ENCODE measurements at regions not wholly inside any gene's neighbourhood (a gene's known extent, or its start where the extent isn't known, plus 50 kb on each side); places are given as distances from the start of the nearest gene placed in this dataset.
"Not testable (repeated sequence)": the region's sequence is repeated elsewhere in the genome, so short reads cannot be mapped to it uniquely, and the experiment has no call there.

DNA sequence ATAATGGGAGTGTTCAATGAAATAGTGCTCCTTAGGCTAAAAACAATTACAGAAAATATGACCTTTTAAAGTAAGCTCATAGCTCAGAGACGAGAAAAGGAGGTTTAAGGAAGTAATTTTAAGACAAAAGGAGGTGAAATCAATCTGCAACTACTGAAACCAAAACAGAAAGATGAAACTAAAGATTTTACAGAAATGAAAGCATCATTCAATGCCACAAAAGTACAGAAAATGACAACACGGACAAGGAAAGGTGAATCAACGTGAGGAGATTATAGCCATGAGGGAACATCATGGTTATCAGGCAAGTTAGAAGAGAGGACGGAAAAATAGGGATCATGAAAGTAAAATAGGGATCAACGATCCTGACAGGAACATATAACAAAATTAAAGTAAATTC lies 745.2 kb downstream of the PCDH17 start:
- intact Hi-C loops (cut with DNase I), result no loop called here
- ATAC-seq, result no peak
- Histone ChIP-seq H3K4me1 (no peaks in the 10 kb centered on the region), H3K36me3 (replicated peaks in 1 of 2; ENCODE audit: insufficient read depth in 1 of 2, low read depth in 2 of 2) (no peaks in the 10 kb centered on the region), H3K27ac (no peak overlapping the region), H3K27me3 (no peaks in the 10 kb centered on the region), H3K4me3 (no peak overlapping the region), H3K9me3 (no peaks in the 10 kb centered on the region)
- WGBS, 2 donors, result 66 to 76% methylated on average over 5 of the region's 5 CpGs
- TF ChIP-seq, protein P1, sequence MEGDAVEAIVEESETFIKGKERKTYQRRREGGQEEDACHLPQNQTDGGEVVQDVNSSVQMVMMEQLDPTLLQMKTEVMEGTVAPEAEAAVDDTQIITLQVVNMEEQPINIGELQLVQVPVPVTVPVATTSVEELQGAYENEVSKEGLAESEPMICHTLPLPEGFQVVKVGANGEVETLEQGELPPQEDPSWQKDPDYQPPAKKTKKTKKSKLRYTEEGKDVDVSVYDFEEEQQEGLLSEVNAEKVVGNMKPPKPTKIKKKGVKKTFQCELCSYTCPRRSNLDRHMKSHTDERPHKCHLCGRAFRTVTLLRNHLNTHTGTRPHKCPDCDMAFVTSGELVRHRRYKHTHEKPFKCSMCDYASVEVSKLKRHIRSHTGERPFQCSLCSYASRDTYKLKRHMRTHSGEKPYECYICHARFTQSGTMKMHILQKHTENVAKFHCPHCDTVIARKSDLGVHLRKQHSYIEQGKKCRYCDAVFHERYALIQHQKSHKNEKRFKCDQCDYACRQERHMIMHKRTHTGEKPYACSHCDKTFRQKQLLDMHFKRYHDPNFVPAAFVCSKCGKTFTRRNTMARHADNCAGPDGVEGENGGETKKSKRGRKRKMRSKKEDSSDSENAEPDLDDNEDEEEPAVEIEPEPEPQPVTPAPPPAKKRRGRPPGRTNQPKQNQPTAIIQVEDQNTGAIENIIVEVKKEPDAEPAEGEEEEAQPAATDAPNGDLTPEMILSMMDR (IDR thresholded peaks at IDR 0.05), result no peak
- TF ChIP-seq POLR2A (IDR thresholded peaks at IDR 0.05), result no peak
- DNase-seq, result no peak

DNA sequence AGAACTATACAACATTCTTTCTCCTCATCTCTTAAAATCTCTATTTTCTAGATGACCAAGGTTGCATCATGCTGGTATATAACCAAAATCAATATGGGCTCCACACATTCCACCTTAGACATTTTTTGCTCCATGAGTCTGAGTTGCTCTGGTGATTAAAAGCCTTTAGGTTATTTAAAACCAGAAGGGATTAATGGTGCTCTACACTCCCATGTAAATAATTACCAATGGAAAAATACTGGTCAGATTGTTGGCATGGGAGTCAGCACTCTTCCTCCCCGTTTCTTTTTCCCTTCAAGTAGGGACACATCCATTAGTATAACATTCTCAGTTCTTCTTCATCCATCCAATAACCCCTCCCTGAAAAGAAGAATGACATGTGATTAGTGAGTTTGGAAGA lies 747.7 kb downstream of the PCDH17 start:
- no peak overlapping the region for H3K27ac ChIP-seq
- ATAC-seq, result no peak
- H3K4me1 ChIP-seq, result no peaks in the 10 kb centered on the region
- no peaks in the 10 kb centered on the region for H3K9me3 ChIP-seq
- H3K4me3 ChIP-seq, result no peak overlapping the region
- no peak for TF ChIP-seq POLR2A (IDR thresholded peaks at IDR 0.05)
- TF ChIP-seq, protein P1 (IDR thresholded peaks at IDR 0.05), result no peak
- no peaks in the 10 kb centered on the region for H3K27me3 ChIP-seq
- intact Hi-C loops (cut with DNase I), result no loop called here
- 30 to 44% methylated on average over 1 of the region's 1 CpG for WGBS, 2 donors
- no peak for DNase-seq
- no peaks in the 10 kb centered on the region for H3K36me3 ChIP-seq (replicated peaks in 1 of 2; ENCODE audit: insufficient read depth in 1 of 2, low read depth in 2 of 2)

DNA sequence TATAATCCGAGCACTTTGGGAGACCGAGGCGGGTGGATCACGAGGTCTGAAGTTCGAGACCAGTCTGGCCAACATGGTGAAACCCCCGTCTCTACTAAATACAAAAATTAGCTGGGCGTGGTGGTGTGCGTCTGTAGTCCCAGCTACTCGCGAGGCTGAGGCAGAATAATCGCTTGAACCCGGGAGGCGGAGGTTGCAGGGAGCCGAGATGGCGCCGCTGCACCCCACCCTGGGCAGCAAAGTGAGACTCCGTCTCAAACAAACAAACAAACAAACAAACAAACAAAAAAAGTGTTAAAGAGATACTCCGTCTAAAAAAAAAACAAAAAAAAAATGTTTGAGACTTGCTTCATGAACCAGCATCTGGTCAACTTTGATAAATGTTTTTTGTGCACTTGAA lies 753.8 kb downstream of the PCDH17 start:
- H3K4me3 ChIP-seq; H3K36me3 ChIP-seq (replicated peaks in 1 of 2; ENCODE audit: insufficient read depth in 1 of 2, low read depth in 2 of 2); H3K27me3 ChIP-seq; H3K4me1 ChIP-seq; H3K9me3 ChIP-seq; intact Hi-C loops (cut with DNase I); H3K27ac ChIP-seq; DNase-seq; ATAC-seq: not testable (repeated sequence)
- WGBS, 2 donors, result 90 to 92% methylated on average over 18 of the region's 18 CpGs

DNA sequence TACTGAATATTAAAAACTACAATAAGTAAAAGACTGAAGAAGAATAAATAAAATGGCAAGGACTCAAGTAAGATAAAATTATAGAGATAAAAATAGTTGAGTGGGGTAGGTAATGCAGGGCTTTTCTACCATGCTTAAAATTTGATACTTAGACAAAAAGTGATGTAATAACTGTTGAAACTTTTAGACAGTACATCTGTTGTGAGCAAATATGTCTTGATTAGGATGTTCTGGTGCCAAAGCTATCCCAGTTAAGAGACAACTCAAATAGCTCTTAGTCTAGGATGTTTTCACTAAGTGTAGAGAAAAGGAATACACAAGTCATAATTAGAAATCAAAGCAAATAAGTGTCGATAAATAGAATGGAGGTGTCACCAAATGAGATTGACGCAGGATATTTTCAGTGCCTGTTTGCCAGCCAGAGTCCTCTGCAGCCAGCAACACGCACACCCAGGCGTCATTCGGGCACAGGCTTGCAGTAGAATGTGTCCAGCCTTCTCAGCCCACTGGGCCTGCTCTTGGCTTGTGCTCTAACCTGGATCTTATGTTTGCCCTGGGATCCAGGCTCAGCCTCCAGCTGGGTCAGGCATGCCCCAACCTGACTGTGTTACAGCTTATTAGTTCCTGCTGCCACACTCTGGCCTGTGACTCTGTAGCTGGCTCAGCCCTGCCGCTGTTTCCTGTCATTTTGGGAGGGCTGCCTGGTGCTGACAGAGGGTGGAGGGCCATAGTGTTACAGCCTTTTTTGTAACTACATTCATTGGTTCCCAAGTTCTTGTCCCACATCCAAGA lies 766.2 kb downstream of the PCDH17 start:
- Histone ChIP-seq H3K9me3 (peaks cover 0 to 13% (median 0%) of the 10 kb centered on the region in 3 donors), H3K4me3 (no peak overlapping the region), H3K27me3 (no peaks in the 10 kb centered on the region), H3K27ac (no peak overlapping the region), H3K36me3 (replicated peaks in 1 of 2; ENCODE audit: insufficient read depth in 1 of 2, low read depth in 2 of 2) (no peaks in the 10 kb centered on the region), H3K4me1 (no peaks in the 10 kb centered on the region)
- DNase-seq (no peak), ATAC-seq (no peak)
- TF ChIP-seq POLR2A (IDR thresholded peaks at IDR 0.05), result no peak
- TF ChIP-seq, protein P1 (IDR thresholded peaks at IDR 0.05), result no peak
- 86 to 98% methylated on average over 6 of the region's 6 CpGs for WGBS, 2 donors
- intact Hi-C loops (cut with DNase I), result no loop called here

DNA sequence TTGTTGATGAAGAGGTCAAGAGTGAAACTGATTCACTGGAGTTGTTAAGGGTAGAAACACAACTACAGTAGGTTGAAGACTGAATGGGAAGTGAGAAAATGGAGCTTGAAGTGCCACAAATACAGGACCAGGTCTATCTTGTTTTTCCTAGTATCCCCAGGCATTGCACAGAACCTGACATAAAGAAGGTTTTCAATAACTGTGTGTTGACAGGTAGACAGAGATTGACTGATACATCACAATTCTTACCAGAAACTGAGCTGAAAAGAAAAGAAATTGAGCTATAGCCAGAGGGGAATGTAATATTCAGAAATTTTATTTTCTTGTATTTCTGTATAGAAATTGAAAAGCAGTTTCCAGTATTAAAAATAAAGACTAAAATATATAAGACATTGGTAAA lies 767.7 kb downstream of the PCDH17 start:
- ATAC-seq, result no peak
- no peak overlapping the region for H3K27ac ChIP-seq

More for the DNA sequence above, 767.7 kb downstream of the PCDH17 start:
- Histone ChIP-seq H3K36me3 (replicated peaks in 1 of 2; ENCODE audit: insufficient read depth in 1 of 2, low read depth in 2 of 2) (no peaks in the 10 kb centered on the region), H3K4me1 (no peaks in the 10 kb centered on the region), H3K9me3 (peaks cover 0 to 13% (median 0%) of the 10 kb centered on the region in 3 donors), H3K27me3 (no peaks in the 10 kb centered on the region), H3K4me3 (no peak overlapping the region)
- intact Hi-C loops (cut with DNase I), result no loop called here
- TF ChIP-seq POLR2A (IDR thresholded peaks at IDR 0.05), result no peak
- TF ChIP-seq, protein P1 (IDR thresholded peaks at IDR 0.05), result no peak
- no peak for DNase-seq
